GM21825 (cell line): ENCODE measurements at regions not wholly inside any gene's neighbourhood (a gene's known extent, or its start where the extent isn't known, plus 50 kb on each side); places are given as distances from the start of the nearest gene placed in this dataset.

Experiments
- ATAC-seq: cut with Tn5 transposase; IDR thresholded peaks from one replicate; pipeline ENCODE4 v1.9.1; 2021; ENCODE audit warnings: mild to moderate bottlenecking, moderate library complexity; ENCODE audit not compliant: unreplicated experiment

- ATAC-seq = no peak
Observed at GRCh38 chr5:174356536-174356935, 311.0 kb downstream of the NSG2 start.

DNA sequence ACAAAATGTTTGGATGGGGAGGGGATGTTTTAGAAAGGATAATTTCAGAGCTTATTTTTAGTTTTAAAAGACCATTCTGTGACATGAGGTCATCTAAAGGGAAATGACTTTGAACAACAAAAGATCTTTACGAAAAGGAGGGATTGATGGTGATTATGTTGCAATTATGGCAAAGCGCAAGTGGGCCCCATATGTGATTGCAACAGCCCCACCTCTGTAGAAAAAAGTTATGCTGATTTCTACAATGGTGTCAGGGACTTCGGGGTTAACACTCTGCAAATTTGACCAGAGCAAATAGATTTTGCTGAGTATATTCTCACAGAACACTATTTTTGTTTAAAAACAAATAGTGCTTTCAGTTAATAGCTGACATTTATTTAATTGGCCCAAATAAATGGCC, 312.8 kb downstream of the NSG2 start:
- ATAC-seq = no peak

DNA sequence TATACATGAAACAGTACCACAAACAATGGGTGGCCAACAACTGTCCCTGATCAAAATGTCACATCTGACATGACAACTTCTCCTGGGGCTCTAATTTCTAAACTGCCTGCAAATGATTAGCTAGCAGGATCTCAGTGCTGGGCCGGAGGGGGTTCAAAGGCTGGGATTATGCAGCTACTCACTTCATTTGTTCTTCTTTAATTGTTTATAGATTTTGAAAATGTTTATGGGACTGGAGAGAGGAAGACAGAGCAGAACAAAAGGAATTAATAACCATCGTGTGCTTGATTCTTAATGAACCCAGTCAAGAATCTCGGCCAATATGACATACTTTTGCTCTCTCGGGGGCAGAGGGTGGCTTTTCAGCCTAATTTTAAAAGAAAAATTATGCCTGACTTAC, 313.6 kb downstream of the NSG2 start:
- no peak for ATAC-seq

DNA sequence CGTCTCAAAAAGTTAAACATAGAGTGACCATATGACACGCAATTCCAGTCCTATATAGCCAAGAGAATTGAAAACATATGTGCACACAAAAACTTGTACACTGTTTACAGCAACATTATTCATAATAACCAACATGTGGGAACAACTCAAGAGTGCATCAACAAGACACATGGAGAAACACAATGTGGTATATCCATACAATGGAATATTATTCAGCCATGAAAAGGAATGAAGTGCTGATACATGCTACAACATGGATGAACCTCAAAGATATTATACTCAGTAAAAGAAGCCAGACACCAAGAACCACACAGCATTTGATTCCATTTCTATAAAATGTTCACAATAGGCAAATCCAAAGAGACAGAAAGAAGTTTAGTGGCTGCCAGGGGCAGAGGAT, 317.0 kb downstream of the NSG2 start:
- ATAC-seq = no peak

GRCh38 chr5:174363934-174364333, 318.4 kb downstream of the NSG2 start:
- ATAC-seq = no peak

GRCh38 chr5:174364676-174365075, 319.2 kb downstream of the NSG2 start:
- ATAC-seq = no peak

GRCh38 chr5:174371600-174372094, 326.1 kb downstream of the NSG2 start:
- no peak for ATAC-seq

GRCh38 chr5:174374206-174374605, 328.7 kb downstream of the NSG2 start:
- ATAC-seq = no peak

DNA sequence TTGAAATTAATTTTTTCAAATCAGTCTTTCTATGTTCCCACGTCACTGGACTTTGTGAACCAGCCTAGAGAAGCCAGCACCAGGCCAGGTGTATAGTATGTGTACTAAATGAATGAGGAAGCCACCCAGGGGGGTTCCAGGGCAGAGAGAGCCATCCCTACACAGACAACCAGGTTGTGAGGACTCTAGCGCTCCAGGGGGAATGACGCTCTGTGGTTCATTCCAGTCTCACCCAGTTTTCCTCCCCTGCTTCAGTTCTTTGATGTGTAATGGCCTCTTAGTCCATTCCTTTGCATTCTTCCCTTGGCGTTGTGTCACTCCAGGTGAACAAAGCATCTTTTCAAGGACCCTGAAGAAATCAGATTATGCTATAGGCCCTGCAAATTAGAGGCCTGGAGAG, 330.6 kb downstream of the NSG2 start:
- no peak for ATAC-seq

- ATAC-seq = no peak
Observed at GRCh38 chr5:174376726-174377373, 331.3 kb downstream of the NSG2 start.

DNA sequence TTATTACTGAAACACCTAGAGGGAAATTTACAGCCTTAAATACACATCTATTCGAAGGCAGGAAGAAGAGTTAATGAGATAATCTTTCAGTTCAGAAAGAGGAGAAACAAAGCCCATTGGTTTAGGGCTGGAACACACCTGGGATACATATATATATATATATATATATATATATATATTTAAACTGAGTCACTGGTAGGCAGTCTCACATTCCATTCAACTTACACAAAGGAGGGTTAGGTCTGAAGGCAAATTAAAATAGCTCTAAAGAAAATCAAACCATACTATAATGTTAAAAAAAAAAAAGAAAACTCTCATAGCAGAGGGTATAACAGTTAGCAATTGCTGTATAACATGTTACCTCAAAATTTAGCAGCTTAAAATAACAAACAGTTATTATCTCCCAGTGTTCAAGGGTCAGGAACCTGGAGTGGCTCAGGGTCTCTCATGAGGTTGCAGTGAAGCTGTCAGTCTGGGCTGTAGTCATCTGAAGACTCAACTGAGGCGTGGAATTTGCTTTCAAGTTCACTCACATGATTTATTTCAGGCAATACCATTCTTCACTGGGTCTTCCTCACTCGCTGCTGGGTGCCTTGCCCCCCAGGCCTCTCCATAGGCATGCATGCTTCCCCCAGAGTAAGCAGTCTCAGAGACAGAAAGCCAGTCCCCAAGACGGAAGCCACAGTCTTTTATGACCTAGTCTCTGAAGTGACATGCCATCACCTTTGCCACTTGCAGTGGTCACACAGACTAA, 332.8 kb downstream of the NSG2 start:
- ATAC-seq = no peak

DNA sequence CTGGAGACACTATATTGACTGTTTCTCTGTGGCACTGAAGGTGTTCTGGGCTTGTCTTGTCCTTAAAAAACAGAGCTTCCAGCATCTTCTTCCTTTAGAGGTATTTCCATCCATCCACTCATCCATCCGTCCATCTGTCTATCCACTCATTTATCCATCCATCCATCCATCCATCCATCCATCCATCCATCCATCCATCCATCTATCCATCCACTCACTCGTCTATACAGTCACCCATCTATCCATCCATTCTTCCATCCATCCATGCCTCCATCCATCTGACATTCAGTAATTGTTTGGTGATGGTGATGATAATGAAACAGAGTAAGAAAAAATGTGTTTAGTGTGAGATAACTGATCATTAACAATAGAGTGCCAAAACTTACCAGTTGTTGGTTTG, 334.8 kb downstream of the NSG2 start:
- no peak for ATAC-seq

DNA sequence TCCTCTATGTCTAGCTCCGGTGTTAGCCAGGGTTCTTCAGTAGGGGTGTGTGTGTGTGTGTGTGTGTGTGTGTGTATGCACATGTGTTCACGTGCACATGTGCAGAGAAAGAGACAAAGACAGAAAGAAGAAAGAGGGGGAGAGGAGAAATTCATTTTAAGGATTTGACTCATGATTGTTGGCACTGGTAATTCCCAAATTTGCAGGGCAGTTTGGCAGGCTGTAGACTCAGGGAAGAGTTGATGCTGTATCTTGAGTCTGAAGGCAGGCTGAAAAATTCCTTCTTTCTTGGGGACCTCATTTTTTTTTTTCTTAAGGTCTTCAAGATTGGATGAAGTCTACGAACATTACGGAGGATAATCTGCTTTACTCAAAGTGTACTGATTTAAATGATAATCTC, 335.7 kb downstream of the NSG2 start:
- no peak for ATAC-seq

DNA sequence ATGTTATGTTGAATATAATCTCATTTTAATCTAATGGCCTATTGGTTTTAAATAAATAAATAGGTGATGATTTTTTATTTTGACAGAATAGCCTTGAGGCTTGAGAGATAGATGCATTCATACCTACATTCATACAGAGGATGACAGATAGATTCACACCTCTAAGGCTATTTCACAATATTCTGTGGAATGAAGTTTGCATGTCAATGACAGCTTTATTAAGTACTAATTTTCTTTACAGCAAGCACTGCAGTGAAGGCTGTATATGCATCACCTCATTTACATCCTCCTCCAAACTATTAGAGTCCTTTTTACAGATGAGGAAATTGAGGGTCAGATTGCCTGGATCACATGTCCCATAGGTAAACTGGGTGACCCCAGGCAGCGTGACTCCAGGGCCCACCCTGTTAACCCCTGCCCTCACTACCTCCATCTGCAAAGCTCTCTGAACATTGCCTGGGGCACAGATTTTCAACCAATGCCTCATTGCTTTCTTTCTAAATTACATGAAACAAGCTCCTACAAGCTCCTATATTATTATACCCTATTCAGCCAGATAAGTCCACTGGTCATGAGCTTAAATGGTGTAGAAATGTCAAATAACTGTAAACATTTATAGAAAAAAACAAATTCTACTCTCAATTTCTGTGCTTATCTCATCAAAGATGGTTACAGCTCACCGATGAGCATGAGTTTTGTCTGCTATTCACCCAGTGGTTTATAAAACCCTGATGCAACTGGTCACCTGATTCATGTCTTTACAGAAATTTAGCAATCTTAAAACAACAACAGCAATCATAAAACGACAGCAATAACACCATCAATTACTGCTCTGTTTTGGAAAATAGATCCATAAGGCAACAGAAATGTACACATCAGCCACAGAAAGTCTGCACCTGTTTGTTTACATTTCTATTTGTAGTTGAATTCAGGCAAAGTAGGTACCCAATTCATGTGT, 338.0 kb downstream of the NSG2 start:
- no peak for ATAC-seq

DNA sequence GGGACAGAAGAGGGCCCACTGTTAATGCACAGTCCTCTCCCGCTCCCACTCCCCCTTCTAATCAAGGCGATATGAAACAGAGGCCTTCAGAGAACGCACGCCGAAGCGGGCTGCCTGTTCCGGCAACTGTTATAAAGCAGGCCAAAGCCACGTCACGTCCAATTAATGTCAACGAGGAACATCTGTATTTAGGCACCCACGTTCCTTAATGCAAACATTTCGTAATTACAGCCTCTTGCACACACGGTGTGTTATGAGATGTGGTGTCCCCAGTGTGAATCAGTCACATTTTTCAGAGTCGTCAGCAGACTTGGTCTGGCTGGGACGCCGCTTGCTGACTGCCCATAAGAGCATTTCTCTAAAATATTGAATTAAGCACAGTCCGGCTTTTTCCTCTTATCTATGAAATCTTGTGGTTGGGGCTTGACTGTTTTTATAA, 339.0 kb downstream of the NSG2 start:
- no peak for ATAC-seq

- ATAC-seq = no peak
Observed at GRCh38 chr5:174386306-174386705, 338.1 kb upstream of the MSX2 start.

DNA sequence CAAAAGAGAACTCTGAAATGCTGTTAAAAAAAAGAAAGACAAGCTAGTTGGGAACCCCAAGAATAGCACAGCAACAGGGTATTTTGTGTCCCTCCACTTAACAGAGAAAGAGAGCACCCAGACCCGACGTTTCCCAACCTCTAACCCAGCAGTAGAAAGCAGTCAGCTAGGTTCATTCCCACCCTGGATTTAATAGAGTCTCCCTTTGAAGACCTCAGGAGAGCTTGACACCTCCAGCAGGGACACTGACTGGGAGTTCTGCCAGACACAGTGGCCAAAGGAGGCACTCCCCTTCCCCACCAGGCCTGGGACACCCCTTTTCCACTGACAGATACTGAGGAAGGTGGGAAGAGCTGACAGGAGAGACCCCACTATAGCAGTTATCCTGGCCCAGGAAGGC, 337.5 kb upstream of the MSX2 start:
- ATAC-seq = no peak

- ATAC-seq = no peak
Observed at GRCh38 chr5:174387448-174387847, 336.9 kb upstream of the MSX2 start.

- no peak for ATAC-seq
Observed at GRCh38 chr5:174392892-174393291, 331.5 kb upstream of the MSX2 start.

DNA sequence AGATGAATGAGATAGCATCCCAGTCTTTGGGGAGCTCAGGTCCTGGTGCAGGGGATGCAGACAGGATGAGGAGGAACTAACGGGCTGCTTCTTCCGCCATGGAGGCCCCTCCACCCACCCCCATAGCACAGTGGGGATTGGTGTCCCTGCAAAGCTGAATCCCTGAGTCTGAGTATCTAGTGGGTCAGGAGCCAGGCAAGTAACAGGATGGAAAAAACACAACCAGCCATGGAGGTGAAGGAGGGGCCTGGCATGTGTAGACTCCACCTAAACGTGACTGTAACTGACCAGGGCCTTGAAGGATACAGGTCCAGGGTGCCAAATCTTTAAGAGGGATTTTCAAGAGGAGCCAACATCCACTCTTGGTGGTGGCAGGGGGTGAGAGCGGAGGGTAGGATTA, 327.8 kb upstream of the MSX2 start:
- no peak for ATAC-seq

- no peak for ATAC-seq
Observed at GRCh38 chr5:174397206-174397605, 327.2 kb upstream of the MSX2 start.
